HT1080 (cell line): ENCODE measurements at regions not wholly inside any gene's neighbourhood (a gene's known extent, or its start where the extent isn't known, plus 50 kb on each side); places are given as distances from the start of the nearest gene placed in this dataset.
"Not testable (repeated sequence)": the region's sequence is repeated elsewhere in the genome, so short reads cannot be mapped to it uniquely, and the experiment has no call there.

Experiments used
- DNase-seq: peaks from one replicate; pipeline ENCODE4 v3.0.0-alpha.2; 2015; ENCODE audit warnings: low read depth

GRCh38 chr10:105586451-105587098, 945.5 kb downstream of the SORCS3 start:
- peak; percentile 69 for DNase-seq

GRCh38 chr10:105585753-105586152, 944.7 kb downstream of the SORCS3 start:
- peak; percentile 79 for DNase-seq

GRCh38 chr10:105585171-105585570, 944.1 kb downstream of the SORCS3 start:
- DNase-seq = peak; percentile 24

GRCh38 chr10:105579112-105579511, 938.0 kb downstream of the SORCS3 start:
- no peak for DNase-seq

- DNase-seq = no peak
Measured at GRCh38 chr10:105577865-105578607, 936.9 kb downstream of the SORCS3 start.

DNA sequence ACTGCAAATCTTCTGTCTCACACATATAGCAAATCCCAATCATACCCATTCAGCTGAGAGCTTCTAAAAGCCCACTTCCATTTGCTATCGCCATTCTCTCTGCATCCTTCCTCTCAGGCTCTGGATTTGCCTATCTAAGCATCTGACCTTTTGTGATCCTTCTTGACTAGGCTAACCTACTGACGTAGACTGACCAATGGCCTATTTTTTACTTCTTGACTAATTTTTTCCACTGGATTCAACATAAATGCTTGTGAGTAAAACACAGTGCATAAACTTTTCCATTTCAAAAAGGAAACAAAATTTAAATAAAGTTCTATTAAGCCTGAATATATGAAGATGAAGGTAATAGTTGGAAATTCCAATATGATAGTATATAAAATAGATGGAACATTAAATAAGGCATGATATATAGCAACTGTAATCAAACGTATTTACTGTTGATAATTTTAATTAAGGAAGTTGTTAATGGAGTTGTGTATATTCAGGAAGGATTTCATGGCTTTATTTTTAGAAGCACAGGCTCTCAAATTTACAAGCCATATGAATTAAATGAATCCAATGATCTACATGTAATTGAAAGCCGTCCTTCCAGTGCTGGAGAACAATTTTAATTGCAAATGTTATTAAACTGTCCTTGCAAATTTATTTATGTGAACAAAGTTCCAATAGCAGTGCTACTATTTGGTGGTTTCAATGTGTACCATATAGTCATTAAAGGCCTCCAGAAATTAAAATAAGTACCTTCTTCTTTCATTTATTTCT, 918.4 kb downstream of the SORCS3 start:
- DNase-seq = no peak

DNA sequence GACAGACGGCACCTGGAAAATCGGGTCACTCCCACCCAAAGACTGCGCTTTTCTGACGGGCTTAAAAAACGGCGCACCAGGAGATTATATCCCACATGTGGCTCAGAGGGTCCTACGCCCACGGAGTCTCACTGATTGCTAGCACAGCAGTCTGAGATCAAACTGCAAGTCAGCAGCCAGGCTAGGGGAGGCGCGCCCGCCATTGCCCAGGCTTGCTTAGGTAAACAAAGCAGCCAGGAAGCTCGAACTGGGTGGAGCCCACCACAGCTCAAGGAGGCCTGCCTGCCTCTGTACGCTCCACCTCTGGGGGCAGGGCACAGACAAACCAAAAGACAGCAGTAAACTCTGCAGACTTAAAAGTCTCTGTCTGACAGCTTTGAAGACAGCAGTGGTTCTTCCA, 909.4 kb downstream of the SORCS3 start:
- not testable (repeated sequence) for DNase-seq

GRCh38 chr10:105549731-105550130, 908.6 kb downstream of the SORCS3 start:
- no peak for DNase-seq

GRCh38 chr10:105545101-105545500, 904.0 kb downstream of the SORCS3 start:
- no peak for DNase-seq

DNA sequence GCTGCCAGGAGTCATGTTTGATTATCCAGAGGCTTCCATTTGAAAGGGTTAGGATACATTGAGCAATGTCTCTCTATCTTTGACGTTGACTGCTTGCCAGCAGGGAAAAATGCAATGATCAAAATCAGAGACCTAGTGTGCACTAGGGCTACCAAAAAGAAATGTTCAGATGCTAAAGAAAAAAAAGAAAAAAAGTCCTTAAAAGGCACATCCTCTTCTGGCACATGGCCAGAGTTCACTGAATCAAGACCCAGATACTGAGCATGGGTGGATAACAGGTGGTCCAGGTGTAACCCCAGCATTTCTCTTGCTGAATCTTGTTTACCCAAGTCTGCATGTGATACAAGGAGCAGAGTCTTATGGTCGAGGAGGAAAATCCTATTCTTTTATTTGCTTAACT, 899.3 kb downstream of the SORCS3 start:
- DNase-seq = no peak

GRCh38 chr10:105538874-105539273, 897.8 kb downstream of the SORCS3 start:
- no peak for DNase-seq

- no peak for DNase-seq
Measured at GRCh38 chr10:105535478-105535877, 894.4 kb downstream of the SORCS3 start.

- no peak for DNase-seq
Measured at GRCh38 chr10:105534086-105534485, 893.0 kb downstream of the SORCS3 start.

GRCh38 chr10:105516511-105516910, 875.4 kb downstream of the SORCS3 start:
- no peak for DNase-seq

- no peak for DNase-seq
Measured at GRCh38 chr10:105514106-105514505, 873.0 kb downstream of the SORCS3 start.

DNA sequence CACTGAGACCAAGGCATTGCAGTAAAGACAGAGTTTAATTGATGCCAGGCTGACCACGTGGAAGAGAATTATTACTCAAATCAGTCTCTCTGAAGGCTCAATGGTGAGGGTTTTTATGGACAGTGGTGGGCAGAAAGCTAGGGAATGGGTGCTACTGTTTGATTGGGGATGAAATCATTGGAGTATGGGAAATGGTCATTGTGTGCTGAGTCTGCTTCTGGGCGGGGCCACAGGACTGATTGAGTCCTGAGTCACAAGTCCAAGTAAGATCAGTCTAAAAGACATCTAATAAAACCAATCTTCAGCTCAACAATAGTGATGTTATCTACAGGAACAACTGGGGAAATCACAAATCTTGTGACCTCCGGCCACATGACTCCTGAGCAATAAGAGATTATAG, 868.4 kb downstream of the SORCS3 start:
- DNase-seq = peak; percentile 40

- DNase-seq = no peak
Measured at GRCh38 chr10:105506262-105506661, 865.2 kb downstream of the SORCS3 start.

GRCh38 chr10:105503714-105504113, 862.6 kb downstream of the SORCS3 start:
- DNase-seq = no peak

GRCh38 chr10:105502058-105502457, 861.0 kb downstream of the SORCS3 start:
- no peak for DNase-seq

DNA sequence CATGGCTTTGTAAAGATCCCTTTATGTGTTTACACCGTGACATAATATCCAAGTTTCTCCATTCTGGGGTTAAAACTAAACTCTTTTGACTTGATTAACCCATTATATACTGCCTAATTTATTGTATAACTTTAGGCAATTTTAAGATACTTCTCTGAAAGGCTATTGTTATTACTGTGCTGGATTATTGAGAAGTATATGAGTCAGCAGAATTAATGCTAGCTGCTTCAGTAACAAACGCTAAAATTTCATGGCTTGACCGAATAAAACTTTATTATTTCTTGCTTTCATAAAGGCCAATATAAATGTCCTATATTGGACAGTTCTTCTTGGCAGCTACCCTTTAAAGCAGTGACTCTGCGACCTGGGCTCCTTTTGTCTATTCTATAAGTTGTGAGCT, 853.9 kb downstream of the SORCS3 start:
- DNase-seq = no peak

DNA sequence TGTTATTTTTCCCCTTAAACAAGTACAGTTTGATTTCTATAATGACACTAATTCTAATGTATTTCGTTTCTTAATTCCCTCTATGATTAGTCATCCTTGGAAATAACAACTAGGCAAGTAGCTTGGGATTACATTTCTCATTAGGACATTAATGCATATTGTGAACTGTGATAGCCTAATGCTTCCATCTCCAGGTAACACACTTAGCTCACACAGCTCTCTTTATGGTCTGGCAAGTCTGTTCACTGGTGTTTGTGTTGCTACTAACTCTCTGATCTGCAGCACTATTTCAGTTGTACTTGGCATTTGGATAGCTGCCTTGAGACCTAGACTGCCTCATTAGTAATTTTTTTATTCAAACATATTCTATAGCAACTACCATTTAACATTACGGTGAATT, 853.2 kb downstream of the SORCS3 start:
- no peak for DNase-seq

DNA sequence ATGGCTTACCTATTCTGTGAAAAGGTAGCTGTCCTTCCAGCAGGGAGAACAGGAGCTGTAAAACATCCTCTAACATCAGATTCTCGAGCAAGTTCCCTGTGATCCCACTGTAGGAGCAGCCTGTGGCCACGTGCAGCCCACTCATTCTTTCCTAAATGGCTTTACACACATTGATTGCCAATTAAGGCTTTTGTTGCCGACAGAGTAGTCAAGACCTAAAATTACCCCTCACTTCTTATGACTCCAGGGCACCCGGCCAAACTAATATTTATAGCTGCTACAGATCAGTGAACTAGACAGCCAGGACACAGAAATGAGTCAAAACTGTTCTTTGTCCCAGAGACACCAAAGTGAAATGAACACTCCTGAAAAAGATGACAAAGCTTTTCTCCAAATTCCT, 832.1 kb downstream of the SORCS3 start:
- no peak for DNase-seq
